Smooth muscle cell (in vitro differentiated cells): ENCODE measurements at regions not wholly inside any gene's neighbourhood (a gene's known extent, or its start where the extent isn't known, plus 50 kb on each side); places are given as distances from the start of the nearest gene placed in this dataset.

Experiments
- DNase-seq: peaks from one replicate; lab custom pipeline; 2025; ENCODE audit not compliant: unreplicated experiment; lab: John Stamatoyannopoulos, UW
- H2AFZ ChIP-seq: fragments of 200-600 bp; sonication (generic); 2 replicates; pipeline ENCODE4 v1.6.0; 2016; ENCODE audit warnings: antibody characterized with exemption, low read depth, mild to moderate bottlenecking
- H3F3A ChIP-seq: fragments of 200-600 bp; sonication (generic); 2 replicates; pipeline ENCODE4 v1.6.0; 2017; ENCODE audit warnings: antibody characterized with exemption, low read depth
- H3K27ac ChIP-seq: fragments of 200-600 bp; sonication (generic); 2 replicates; pipeline ENCODE4 v1.5.1; 2016; ENCODE audit warnings: low read depth, mild to moderate bottlenecking
- H3K27me3 ChIP-seq: fragments of 200-600 bp; sonication (generic); 2 replicates; pipeline ENCODE4 v1.6.1; 2016; ENCODE audit warnings: low read depth, mild to moderate bottlenecking
- H3K36me3 ChIP-seq: fragments of 200-600 bp; sonication (generic); 2 replicates; pipeline ENCODE4 v1.5.1; 2016; ENCODE audit warnings: low read depth
- H3K4me1 ChIP-seq: fragments of 200-600 bp; sonication (generic); 2 replicates; pipeline ENCODE4 v1.5.1; 2016; ENCODE audit warnings: low read depth
- H3K4me2 ChIP-seq: fragments of 200-600 bp; sonication (generic); 2 replicates; pipeline ENCODE4 v1.6.0; 2016; ENCODE audit warnings: mild to moderate bottlenecking
- H3K4me3 ChIP-seq: fragments of 200-600 bp; sonication (generic); 2 replicates; pipeline ENCODE4 v1.5.1; 2016; ENCODE audit warnings: mild to moderate bottlenecking
- H3K79me2 ChIP-seq: fragments of 200-600 bp; sonication (generic); 2 replicates; pipeline ENCODE4 v1.6.0; 2016; ENCODE audit warnings: low read depth, mild to moderate bottlenecking
- H3K9ac ChIP-seq: fragments of 200-600 bp; sonication (generic); 2 replicates; pipeline ENCODE4 v1.6.0; 2016; ENCODE audit warnings: low read depth
- H3K9me3 ChIP-seq: fragments of 200-600 bp; sonication (generic); replicated peaks from 2 replicates; pipeline ENCODE4 v1.5.1; 2016; ENCODE audit warnings: low read depth
- H4K20me1 ChIP-seq: fragments of 200-600 bp; sonication (generic); 2 replicates; pipeline ENCODE4 v1.6.0; 2016; ENCODE audit warnings: low read depth
- CTCF ChIP-seq: fragments of 200-600 bp; sonication (generic); IDR thresholded peaks from 2 replicates; pipeline ENCODE4 v1.5.1; 2017; ENCODE audit warnings: borderline replicate concordance, mild to moderate bottlenecking, antibody characterized with exemption; ENCODE audit not compliant: insufficient read depth, poor library complexity, severe bottlenecking
- WGBS: methylation state at CpG from one replicate; pipeline ENCODE4 v1.1.7; 2016; ENCODE audit warnings: low lambda C conversion rate; 5-methylcytosine and 5-hydroxymethylcytosine counted together

- DNase-seq = no peak
- Histone ChIP-seq H3K9me3 (no peaks in the 10 kb centered on the region), H3K4me2 (no peak overlapping the region), H3K4me1 (peaks cover 38% of the 10 kb centered on the region), H3K4me3 (no peak overlapping the region), H3K79me2 (no peaks in the 10 kb centered on the region), H3K36me3 (no peaks in the 10 kb centered on the region), H3K27me3 (no peaks in the 10 kb centered on the region), H2AFZ (no peak overlapping the region), H3K9ac (no peak overlapping the region), H3K27ac (no peak overlapping the region), H3F3A (peaks cover 25% of the 10 kb centered on the region), H4K20me1 (peaks cover 6% of the 10 kb centered on the region)
- no peak for TF ChIP-seq CTCF
- WGBS = 95% methylated on average over 2 of the region's 2 CpGs
These were observed 198.1 kb upstream of the DIO3 start for GRCh38 chr14:101363261-101363555.

DNA sequence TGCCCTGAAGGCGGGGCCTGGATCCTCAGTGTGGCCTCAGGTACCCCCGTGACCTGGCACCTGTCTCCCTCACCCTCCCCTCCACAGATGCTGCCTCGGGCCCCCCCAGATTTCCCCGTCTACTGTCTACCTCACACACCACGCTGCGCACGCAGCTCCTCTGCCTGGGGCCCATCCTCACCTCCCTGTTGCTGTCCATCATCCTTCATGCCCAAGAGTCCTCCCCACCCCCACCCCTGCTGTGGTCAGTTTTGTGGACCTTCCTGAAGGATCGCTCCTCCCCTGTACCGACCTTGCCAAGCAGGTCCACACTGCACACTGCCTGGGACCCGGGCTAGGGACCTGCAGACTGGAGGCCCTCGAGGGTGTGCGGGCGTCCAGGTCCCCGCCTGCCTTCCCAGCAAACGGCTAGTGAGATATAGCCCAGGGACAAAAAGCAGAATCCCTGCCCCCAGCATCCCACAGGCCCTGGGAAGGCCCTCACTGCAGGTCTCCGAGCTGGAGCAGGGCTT, 197.4 kb upstream of the DIO3 start:
- Histone ChIP-seq H4K20me1 (peaks cover 6% of the 10 kb centered on the region), H3K79me2 (no peaks in the 10 kb centered on the region), H2AFZ (no peak overlapping the region), H3K4me1 (peaks cover 37% of the 10 kb centered on the region), H3K4me3 (no peak overlapping the region), H3K4me2 (no peak overlapping the region), H3K27ac (no peak overlapping the region), H3K9me3 (no peaks in the 10 kb centered on the region), H3F3A (peaks cover 23% of the 10 kb centered on the region), H3K36me3 (no peaks in the 10 kb centered on the region), H3K27me3 (no peaks in the 10 kb centered on the region), H3K9ac (no peak overlapping the region)
- TF ChIP-seq CTCF = no peak
- no peak for DNase-seq
- WGBS = 81% methylated on average over 14 of the region's 16 CpGs

GRCh38 chr14:101364503-101365328, 196.6 kb upstream of the DIO3 start:
- peaks cover 2% of the 10 kb centered on the region for H4K20me1 ChIP-seq
- no peak overlapping the region for H3K4me3 ChIP-seq
- no peak for TF ChIP-seq CTCF
- H3K79me2 ChIP-seq = no peaks in the 10 kb centered on the region
- H2AFZ ChIP-seq = no peak overlapping the region
- H3K36me3 ChIP-seq = no peaks in the 10 kb centered on the region
- DNase-seq = no peak
- no peak overlapping the region for H3K9ac ChIP-seq
- peak overlapping the region; percentile 43 for H3K4me2 ChIP-seq
- H3F3A ChIP-seq = peaks cover 17% of the 10 kb centered on the region
- 65% methylated on average over 42 of the region's 42 CpGs for WGBS
- H3K27me3 ChIP-seq = no peaks in the 10 kb centered on the region
- peaks cover 29% of the 10 kb centered on the region for H3K4me1 ChIP-seq
- H3K27ac ChIP-seq = no peak overlapping the region
- no peaks in the 10 kb centered on the region for H3K9me3 ChIP-seq
